ENCODE measurements at regions not wholly inside any gene's neighbourhood (a gene's known extent, or its start where the extent isn't known, plus 50 kb on each side); places are given as distances from the start of the nearest gene placed in this dataset.

GRCh38 chr11:70769521-70769920 is 371.2 kb downstream of the CTTN start:
- ChIA-PET CTCF (no interaction called here), RAD21 (ENCODE audit: low non-redundant PET in 1 of 2, low total read pairs in 2 of 2, uncharacterized antibody in 2 of 2, unreplicated experiment in 2 of 2) (no interaction called here), POLR2A (no interaction called here)
- no peaks in the 10 kb centered on the region for H3K9me2 ChIP-seq (ENCODE audit: insufficient read depth)
- H4K20me1 ChIP-seq (ENCODE audit: insufficient read depth): no peaks in the 10 kb centered on the region
- H3K36me3 ChIP-seq (ENCODE audit: control insufficient read depth in 1 of 2, insufficient read depth in 2 of 2, low read length in 2 of 2): no peaks in the 10 kb centered on the region
- intact Hi-C loops (cut with micrococcal nuclease): no loop called here
- TF ChIP-seq ZFX (IDR thresholded peaks at IDR 0.05) (no peak), SIN3A (IDR thresholded peaks at IDR 0.05; ENCODE audit: low read depth) (no peak), EGR1 (IDR thresholded peaks at IDR 0.05; ENCODE audit: low read depth) (no peak), RAD21 (IDR thresholded peaks at IDR 0.05; ENCODE audit: low read depth) (no peak), YY1 (IDR thresholded peaks at IDR 0.05; ENCODE audit: extremely low read depth, insufficient replicate concordance, low read depth, low read length) (no peak), REST (IDR thresholded peaks at IDR 0.05; ENCODE audit: low read depth) (no peak), JUND (IDR thresholded peaks at IDR 0.05) (no peak), TCF7L2 (IDR thresholded peaks at IDR 0.05; ENCODE audit: borderline replicate concordance, extremely low read depth, insufficient read depth, insufficient read length) (no peak), MAX (IDR thresholded peaks at IDR 0.05) (no peak), EZH2phosphoT487 (IDR thresholded peaks at IDR 0.05; ENCODE audit: borderline replicate concordance) (no peak), SRF (IDR thresholded peaks at IDR 0.05; ENCODE audit: low read depth) (no peak), EZH2 (IDR thresholded peaks at IDR 0.05) (no peak)
- no peak overlapping the region for H3K4me2 ChIP-seq (ENCODE audit: low read length)
- H3K4me3 ChIP-seq (replicated peaks in 1 of 2; ENCODE audit: low read depth in 1 of 2, low read length in 2 of 2): no peak overlapping the region
- BruUV-seq (replicated peaks): no TSS peak
- no peak for ATAC-seq
- H3K4me1 ChIP-seq (ENCODE audit: control insufficient read depth in 1 of 2, insufficient read depth in 2 of 2, low read length in 2 of 2): no peaks in the 10 kb centered on the region
- H3K27ac ChIP-seq (ENCODE audit: low read depth, low read length): no peak overlapping the region
- H3K79me2 ChIP-seq (ENCODE audit: insufficient read depth, low read length): no peaks in the 10 kb centered on the region
- H3K27me3 ChIP-seq (ENCODE audit: insufficient read depth, low read length): no peaks in the 10 kb centered on the region
- DNase-seq (ENCODE audit: low read depth, low spot score): no peak
- no peaks in the 10 kb centered on the region; a peak in 1 of 4 replicates for H3K9me3 ChIP-seq (ENCODE audit: control insufficient read depth in 1 of 2, insufficient read depth in 1 of 2, low read depth in 1 of 2, low read length in 2 of 2)
- H2AFZ ChIP-seq (ENCODE audit: low read depth, low read length, poor library complexity, severe bottlenecking): no peak overlapping the region
- no peak overlapping the region for H3K9ac ChIP-seq (ENCODE audit: low read length)
